Transverse colon (tissue), 4 donors: ENCODE measurements at regions not wholly inside any gene's neighbourhood (a gene's known extent, or its start where the extent isn't known, plus 50 kb on each side); places are given as distances from the start of the nearest gene placed in this dataset.

ENCODE experiments used
- DNase-seq: peaks from one replicate; pipeline ENCODE4 v3.0.0-alpha.2; 2019
- H3K27ac ChIP-seq, 4 donors: fragments of 200-600 bp; sonication (generic); 2 replicates each; pipeline ENCODE4 v1.5.1; 2016 to 2018; ENCODE audit warnings: inconsistent platforms in 4 of 4
- H3K27me3 ChIP-seq: fragments of 200-600 bp; sonication (generic); 2 replicates; pipeline ENCODE4 v1.5.1; 2017; ENCODE audit warnings: inconsistent platforms
- H3K36me3 ChIP-seq, 4 donors: fragments of 200-600 bp; sonication (generic); 2 replicates each; pipeline ENCODE4 v1.5.1; 2017 to 2019; ENCODE audit warnings: inconsistent platforms in 4 of 4
- H3K4me1 ChIP-seq, 4 donors: fragments of 200-600 bp; sonication (generic); 2 replicates each; pipeline ENCODE4 v1.5.1; 2017 to 2020; ENCODE audit warnings: inconsistent platforms in 4 of 4
- H3K4me3 ChIP-seq, 4 donors: fragments of 200-600 bp; sonication (generic); 1 replicate in 1 of 4; 2 replicates in 3 of 4; pipeline versions ENCODE4 v1.5.1 to v1.6.1; 2017 to 2019; ENCODE audit warnings: inconsistent platforms in 4 of 4
- H3K9me3 ChIP-seq, 2 donors: fragments of 200-600 bp; sonication (generic); 2 replicates each; pipeline ENCODE4 v1.5.1; 2017 to 2019; ENCODE audit warnings: inconsistent platforms in 2 of 2
- CTCF ChIP-seq, 5 experiments: fragments of 200-600 bp in 3 of 5; fragments of 450-650 bp in 2 of 5; sonication (generic) in 3 of 5; IDR thresholded peaks; 1 replicate in 2 of 5; 2 replicates in 3 of 5; pipeline ENCODE4 v1.5.1; 2016 to 2017; ENCODE audit warnings: antibody characterized with exemption in 5 of 5, inconsistent platforms in 3 of 5, mild to moderate bottlenecking in 2 of 5, moderate library complexity in 1 of 5
- EP300 ChIP-seq: sonication (generic); formaldehyde crosslinking; IDR thresholded peaks from one replicate; pipeline ENCODE4 v1.6.1; 2017; ENCODE audit warnings: antibody characterized with exemption, low read depth
- POLR2A ChIP-seq: fragments of 450-650 bp; IDR thresholded peaks from one replicate; pipeline ENCODE4 v1.6.1; 2016; ENCODE audit warnings: antibody characterized with exemption, mild to moderate bottlenecking, moderate library complexity
- POLR2AphosphoS5 ChIP-seq, 3 donors: sonication (generic); formaldehyde crosslinking; IDR thresholded peaks; one replicate each; pipeline ENCODE4 v1.6.1; 2016; ENCODE audit warnings: antibody characterized with exemption in 3 of 3
- WGBS, 2 donors: methylation state at CpG; one replicate each; pipeline ENCODE4 v1.1.5; 2018; ENCODE audit warnings: low coverage in 1 of 2; 5-methylcytosine and 5-hydroxymethylcytosine counted together
- in situ Hi-C, 4 donors: fragments of 200-750 bp; cut with MboI; loops; one replicate each; pipeline versions ENCODE4 v1.15.0 to v1.15.1; 2017; ENCODE audit warnings: low sequenced_read_pairs in 3 of 4, low pct_ligation_motif_present in 1 of 4, low pct_unique_long_range_greater_than_20kb in 1 of 4
- intact Hi-C: fragments of 100-400 bp; cut with DNase I; formaldehyde crosslinking; loops from one replicate; pipeline ENCODE4 v1.15.1; 2023; ENCODE audit warnings: low total_unique reads

GRCh38 chr20:60255415-60255814 is 297.2 kb downstream of the CDH26 start:
- Histone ChIP-seq H3K27ac (no peak overlapping the region), H3K36me3 (no peaks in the 10 kb centered on the region), H3K4me1 (no peaks in the 10 kb centered on the region), H3K4me3 (no peak overlapping the region), H3K27me3 (no peaks in the 10 kb centered on the region), H3K9me3 (no peaks in the 10 kb centered on the region)
- no peak for DNase-seq
- intact Hi-C loops (no loop called here), in situ Hi-C loops (no loop called here)
- TF ChIP-seq POLR2A (no peak), EP300 (no peak), CTCF (IDR thresholded peaks at IDR 0.05) (no peak)
- 0 to 44% methylated on average over 1 to 3 of the region's 3 CpGs for WGBS, 2 donors

- TF ChIP-seq CTCF (IDR thresholded peaks at IDR 0.05) = no peak
- no peak for TF ChIP-seq EP300
- no peak for TF ChIP-seq POLR2AphosphoS5 (IDR thresholded peaks at IDR 0.05)
- TF ChIP-seq POLR2A = no peak
- in situ Hi-C loops = no loop called here
- Histone ChIP-seq H3K36me3 (no peaks in the 10 kb centered on the region), H3K4me3 (no peak overlapping the region), H3K27ac (no peak overlapping the region), H3K9me3 (no peaks in the 10 kb centered on the region), H3K27me3 (no peaks in the 10 kb centered on the region), H3K4me1 (no peaks in the 10 kb centered on the region)
- intact Hi-C loops = no loop called here
- 40 to 65% methylated on average over 1 to 6 of the region's 6 CpGs for WGBS, 2 donors
- no peak for DNase-seq
These were observed 297.6 kb downstream of the CDH26 start for GRCh38 chr20:60255866-60256265.

GRCh38 chr20:60256811-60257210 is 298.6 kb downstream of the CDH26 start:
- intact Hi-C loops = no loop called here
- Histone ChIP-seq H3K36me3 (no peaks in the 10 kb centered on the region), H3K9me3 (no peaks in the 10 kb centered on the region), H3K27me3 (no peaks in the 10 kb centered on the region), H3K4me1 (no peaks in the 10 kb centered on the region), H3K4me3 (no peak overlapping the region), H3K27ac (no peak overlapping the region)
- in situ Hi-C loops = no loop called here
- WGBS, 2 donors = 59 to 73% methylated on average over 3 to 6 of the region's 6 CpGs
- TF ChIP-seq POLR2AphosphoS5 (IDR thresholded peaks at IDR 0.05) (no peak), POLR2A (no peak), CTCF (IDR thresholded peaks at IDR 0.05) (no peak), EP300 (no peak)
- no peak for DNase-seq

GRCh38 chr20:60257671-60258070 is 299.4 kb downstream of the CDH26 start:
- no peaks in the 10 kb centered on the region for H3K27me3 ChIP-seq
- H3K36me3 ChIP-seq = no peaks in the 10 kb centered on the region
- no peaks in the 10 kb centered on the region for H3K4me1 ChIP-seq
- TF ChIP-seq EP300 (no peak), POLR2AphosphoS5 (IDR thresholded peaks at IDR 0.05) (no peak), POLR2A (no peak), CTCF (IDR thresholded peaks at IDR 0.05) (no peak)
- H3K4me3 ChIP-seq = no peak overlapping the region
- in situ Hi-C loops = no loop called here
- intact Hi-C loops = no loop called here
- H3K9me3 ChIP-seq = no peaks in the 10 kb centered on the region
- 72% methylated on average over 3 of the region's 3 CpGs; no CpG with 5 or more reads in 1 of the 2 donors for WGBS, 2 donors
- no peak for DNase-seq
- H3K27ac ChIP-seq = no peak overlapping the region
